ENCODE measurements at regions not wholly inside any gene's neighbourhood (a gene's known extent, or its start where the extent isn't known, plus 50 kb on each side); places are given as distances from the start of the nearest gene placed in this dataset.

DNA sequence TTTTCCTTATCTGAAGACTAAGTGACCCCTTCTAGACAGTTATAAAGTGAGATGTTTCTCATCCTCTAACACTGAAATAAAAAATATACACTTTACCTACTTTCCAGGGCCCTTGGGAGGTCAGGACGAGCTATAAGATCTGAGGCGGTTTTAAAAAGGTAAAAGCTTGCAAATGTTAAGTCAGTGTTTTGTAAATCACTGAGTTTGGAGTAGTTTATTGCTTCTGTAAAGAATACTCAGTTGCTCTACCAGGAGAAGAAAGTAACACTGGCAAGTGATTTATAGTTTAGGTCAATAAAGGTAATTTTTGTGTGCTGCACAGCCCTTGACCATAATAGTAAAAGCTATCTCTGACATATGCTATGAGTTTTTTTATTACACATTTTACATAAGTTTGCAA is 584.5 kb downstream of the TMTC2 start:
- Histone ChIP-seq H3K4me2 (replicated peaks; ENCODE audit: extremely low read depth, low read length, poor library complexity, severe bottlenecking) (no peak overlapping the region), H3K79me2 (ENCODE audit: insufficient read depth, low read length) (no peaks in the 10 kb centered on the region), H2AFZ (ENCODE audit: insufficient read depth, low read depth, low read length, poor library complexity, severe bottlenecking) (no peak overlapping the region), H3K9me3 (replicated peaks in 1 of 2; ENCODE audit: control insufficient read depth in 1 of 2, insufficient read depth in 1 of 2, low read length in 2 of 2) (peaks cover 0 to 4% of the 10 kb centered on the region in 2 donors), H3K27me3 (ENCODE audit: control insufficient read depth in 2 of 2, insufficient read depth in 2 of 2, low read length in 2 of 2) (no peaks in the 10 kb centered on the region), H4K20me1 (ENCODE audit: insufficient read depth, low read length) (no peaks in the 10 kb centered on the region), H3K4me3 (replicated peaks in 1 of 3; ENCODE audit: low read depth in 2 of 3, low read length in 3 of 3) (no peak overlapping the region), H3K4me1 (ENCODE audit: control insufficient read depth in 1 of 2, insufficient read depth in 2 of 2, low read length in 2 of 2) (no peaks in the 10 kb centered on the region), H3K9ac (ENCODE audit: insufficient read depth, low read length, poor library complexity, severe bottlenecking) (no peak overlapping the region), H3K27ac (ENCODE audit: low read depth in 1 of 2, low read length in 2 of 2) (no peak overlapping the region), H3K36me3 (replicated peaks in 1 of 2; ENCODE audit: control insufficient read depth in 1 of 2, insufficient read depth in 2 of 2, low read length in 2 of 2) (no peaks in the 10 kb centered on the region)
- WGBS (ENCODE audit: insufficient coverage), result 100% methylated on average over 1 of the region's 2 CpGs
- no peaks in the 10 kb centered on the region for H3K36me3 Mint-ChIP-seq
- H3K4me1 Mint-ChIP-seq, result no peaks in the 10 kb centered on the region
- DNase-seq, result no peak
- no peak overlapping the region for H3K4me3 Mint-ChIP-seq
- intact Hi-C loops (cut with micrococcal nuclease), result no loop called here
- H3K9me3 Mint-ChIP-seq, result peaks cover 6 to 23% (median 13%) of the 10 kb centered on the region in 7 donors
- no peak for TF ChIP-seq CTCF (IDR thresholded peaks at IDR 0.05)
- H3K27ac Mint-ChIP-seq, result no peak overlapping the region
- peaks cover 0 to 5% (median 3%) of the 10 kb centered on the region in 3 donors for H3K27me3 Mint-ChIP-seq (ENCODE audit: low read depth in 3 of 3)

GRCh38 chr12:83265808-83266207 is 579.1 kb downstream of the TMTC2 start:
- no peaks in the 10 kb centered on the region for H4K20me1 ChIP-seq (ENCODE audit: insufficient read depth, low read length)
- no peaks in the 10 kb centered on the region for H3K79me2 ChIP-seq (ENCODE audit: insufficient read depth, low read length)
- H3K36me3 ChIP-seq (replicated peaks in 1 of 2; ENCODE audit: control insufficient read depth in 1 of 2, insufficient read depth in 2 of 2, low read length in 2 of 2), result no peaks in the 10 kb centered on the region
- H3K4me3 Mint-ChIP-seq, result no peak overlapping the region
- H3K27ac Mint-ChIP-seq, result no peak overlapping the region
- no peak for TF ChIP-seq CTCF (IDR thresholded peaks at IDR 0.05)
- no peaks in the 10 kb centered on the region for H3K27me3 ChIP-seq (ENCODE audit: control insufficient read depth in 2 of 2, insufficient read depth in 2 of 2, low read length in 2 of 2)
- H3K4me1 Mint-ChIP-seq, result no peaks in the 10 kb centered on the region
- no peaks in the 10 kb centered on the region for H3K4me1 ChIP-seq (ENCODE audit: control insufficient read depth in 1 of 2, insufficient read depth in 2 of 2, low read length in 2 of 2)
- DNase-seq, result no peak
- no peak overlapping the region for H3K27ac ChIP-seq (ENCODE audit: low read depth in 1 of 2, low read length in 2 of 2)
- peaks cover 0 to 16% (median 7%) of the 10 kb centered on the region in 7 donors for H3K9me3 Mint-ChIP-seq
- no peak overlapping the region for H3K4me3 ChIP-seq (replicated peaks in 1 of 3; ENCODE audit: low read depth in 2 of 3, low read length in 3 of 3)
- no peak overlapping the region for H2AFZ ChIP-seq (ENCODE audit: insufficient read depth, low read depth, low read length, poor library complexity, severe bottlenecking)
- H3K36me3 Mint-ChIP-seq, result no peaks in the 10 kb centered on the region
- H3K9me3 ChIP-seq (replicated peaks in 1 of 2; ENCODE audit: control insufficient read depth in 1 of 2, insufficient read depth in 1 of 2, low read length in 2 of 2), result peaks cover 0 to 4% of the 10 kb centered on the region in 2 donors
- no peak overlapping the region for H3K4me2 ChIP-seq (replicated peaks; ENCODE audit: extremely low read depth, low read length, poor library complexity, severe bottlenecking)
- H3K9ac ChIP-seq (ENCODE audit: insufficient read depth, low read length, poor library complexity, severe bottlenecking), result no peak overlapping the region
- H3K27me3 Mint-ChIP-seq (ENCODE audit: low read depth in 3 of 3), result peaks cover 0 to 3% (median 0%) of the 10 kb centered on the region in 3 donors
- intact Hi-C loops (cut with micrococcal nuclease), result no loop called here

Measured in CD14-positive monocyte (primary cell).